ENCODE measurements at regions not wholly inside any gene's neighbourhood (a gene's known extent, or its start where the extent isn't known, plus 50 kb on each side); places are given as distances from the start of the nearest gene placed in this dataset.
"Not testable (repeated sequence)": the region's sequence is repeated elsewhere in the genome, so short reads cannot be mapped to it uniquely, and the experiment has no call there.

- peak; percentile 60 for DNase-seq (ENCODE audit: low spot score)
These were observed 54.2 kb upstream of the SEC14L1 start for GRCh38 chr17:77086433-77087010.

GRCh38 chr17:77087650-77088454 is 52.9 kb upstream of the SEC14L1 start:
- no peak for DNase-seq (ENCODE audit: low spot score)

DNA sequence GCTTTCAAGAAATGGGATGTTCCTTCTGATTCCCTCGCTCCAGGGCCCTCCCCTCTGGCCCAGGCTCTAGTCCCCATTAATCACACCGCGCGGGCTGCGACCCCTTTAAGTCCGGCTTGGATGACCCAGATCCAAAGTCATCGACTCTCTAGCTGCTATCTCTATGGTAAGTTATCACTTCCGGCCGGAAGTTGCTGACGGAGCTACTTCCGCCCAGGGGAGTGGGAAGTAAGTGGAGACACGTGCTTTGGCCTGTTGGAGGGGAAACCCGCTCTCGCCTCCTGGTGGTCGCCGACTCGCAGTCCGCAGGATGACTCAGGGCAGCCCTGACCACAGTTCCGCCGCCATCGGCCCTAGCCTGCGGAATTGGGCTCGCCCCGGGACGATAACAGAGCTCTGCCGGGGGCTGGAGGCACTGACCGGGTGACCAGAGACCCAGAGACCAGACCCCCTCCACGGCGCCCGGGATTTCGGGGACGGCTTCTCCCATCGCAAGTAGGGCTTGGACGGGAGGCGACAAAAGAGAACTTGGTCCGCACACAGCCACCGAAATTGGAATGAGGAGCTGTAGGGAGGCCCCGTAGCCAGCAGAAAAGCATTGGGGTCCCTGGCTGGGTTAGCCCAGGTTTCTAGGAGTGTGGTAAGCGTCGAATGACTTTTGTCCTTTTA is 52.2 kb upstream of the SEC14L1 start:
- DNase-seq (ENCODE audit: low spot score) = peak; percentile 99

- no peak for DNase-seq (ENCODE audit: low spot score)
These were observed 51.7 kb upstream of the SEC14L1 start for GRCh38 chr17:77089124-77089490.

DNA sequence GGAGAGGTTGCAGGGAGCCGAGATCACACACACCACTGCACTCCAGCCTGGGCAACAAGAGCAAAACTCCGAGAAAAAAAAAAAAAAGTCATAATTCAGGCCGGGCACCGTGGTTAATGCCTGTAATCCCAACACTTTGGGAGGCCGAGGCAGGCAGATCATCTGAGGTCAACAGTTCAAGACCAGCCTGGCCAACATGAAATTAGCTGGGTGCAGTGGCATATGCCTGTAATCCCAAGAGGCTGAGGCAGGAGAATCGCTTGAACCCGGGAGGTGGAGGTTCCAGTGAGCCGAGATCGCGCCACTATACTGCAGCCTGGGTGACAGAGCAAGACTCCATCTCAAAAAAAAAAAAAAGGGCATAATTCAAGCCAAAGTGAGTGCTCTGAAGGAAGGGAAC is 50.8 kb upstream of the SEC14L1 start:
- DNase-seq (ENCODE audit: low spot score) = not testable (repeated sequence)

DNA sequence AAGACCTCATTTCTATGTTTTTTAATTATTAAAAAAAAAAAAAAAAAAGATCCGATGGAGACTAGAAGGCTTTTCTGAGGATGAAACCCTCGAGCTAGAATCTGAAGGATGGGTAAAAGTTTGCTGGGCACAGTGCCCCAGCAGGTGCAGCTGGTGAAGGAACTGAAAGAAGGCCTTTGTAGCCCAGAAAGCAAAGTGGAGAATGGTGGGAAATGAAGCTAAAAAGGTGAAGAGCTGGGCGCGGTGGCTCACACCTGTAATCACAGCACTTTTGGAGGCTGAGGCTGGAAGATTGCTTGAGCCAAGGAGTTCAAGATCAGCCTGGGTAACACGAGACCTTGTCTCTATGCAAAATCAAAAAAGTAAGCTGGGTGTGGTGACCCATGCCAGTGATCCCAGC is 50.3 kb upstream of the SEC14L1 start:
- no peak for DNase-seq (ENCODE audit: low spot score)
